LNCaP clone FGC (cell line): ENCODE measurements at regions not wholly inside any gene's neighbourhood (a gene's known extent, or its start where the extent isn't known, plus 50 kb on each side); places are given as distances from the start of the nearest gene placed in this dataset.

Source experiments
- DNase-seq: peaks from one replicate; pipeline ENCODE4 v3.0.0-alpha.2; 2011; ENCODE audit warnings: low read depth
- H3K4me3 ChIP-seq: 2 replicates; pipeline ENCODE4 v1.5.1; 2011; ENCODE audit warnings: mild to moderate bottlenecking, low read depth, low read length, control low read depth
- TF ChIP-seq, protein P1 (sequence below): IDR thresholded peaks from 2 replicates; pipeline ENCODE4 v1.5.1; 2012; ENCODE audit warnings: mild to moderate bottlenecking; ENCODE audit not compliant: control insufficient read depth, insufficient read depth; ENCODE audit errors: extremely low read depth

- no peak for DNase-seq
- TF ChIP-seq, protein P1, sequence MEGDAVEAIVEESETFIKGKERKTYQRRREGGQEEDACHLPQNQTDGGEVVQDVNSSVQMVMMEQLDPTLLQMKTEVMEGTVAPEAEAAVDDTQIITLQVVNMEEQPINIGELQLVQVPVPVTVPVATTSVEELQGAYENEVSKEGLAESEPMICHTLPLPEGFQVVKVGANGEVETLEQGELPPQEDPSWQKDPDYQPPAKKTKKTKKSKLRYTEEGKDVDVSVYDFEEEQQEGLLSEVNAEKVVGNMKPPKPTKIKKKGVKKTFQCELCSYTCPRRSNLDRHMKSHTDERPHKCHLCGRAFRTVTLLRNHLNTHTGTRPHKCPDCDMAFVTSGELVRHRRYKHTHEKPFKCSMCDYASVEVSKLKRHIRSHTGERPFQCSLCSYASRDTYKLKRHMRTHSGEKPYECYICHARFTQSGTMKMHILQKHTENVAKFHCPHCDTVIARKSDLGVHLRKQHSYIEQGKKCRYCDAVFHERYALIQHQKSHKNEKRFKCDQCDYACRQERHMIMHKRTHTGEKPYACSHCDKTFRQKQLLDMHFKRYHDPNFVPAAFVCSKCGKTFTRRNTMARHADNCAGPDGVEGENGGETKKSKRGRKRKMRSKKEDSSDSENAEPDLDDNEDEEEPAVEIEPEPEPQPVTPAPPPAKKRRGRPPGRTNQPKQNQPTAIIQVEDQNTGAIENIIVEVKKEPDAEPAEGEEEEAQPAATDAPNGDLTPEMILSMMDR: no peak
Observed at GRCh38 chr5:159419576-159419975, 89.3 kb upstream of the IL12B start.

GRCh38 chr5:159420940-159421339 lies 90.7 kb upstream of the IL12B start:
- TF ChIP-seq, protein P1: no peak
- no peak for DNase-seq

More at GRCh38 chr5:159419576-159419975, 89.3 kb upstream of the IL12B start:
- H3K4me3 ChIP-seq: no peak overlapping the region

DNA sequence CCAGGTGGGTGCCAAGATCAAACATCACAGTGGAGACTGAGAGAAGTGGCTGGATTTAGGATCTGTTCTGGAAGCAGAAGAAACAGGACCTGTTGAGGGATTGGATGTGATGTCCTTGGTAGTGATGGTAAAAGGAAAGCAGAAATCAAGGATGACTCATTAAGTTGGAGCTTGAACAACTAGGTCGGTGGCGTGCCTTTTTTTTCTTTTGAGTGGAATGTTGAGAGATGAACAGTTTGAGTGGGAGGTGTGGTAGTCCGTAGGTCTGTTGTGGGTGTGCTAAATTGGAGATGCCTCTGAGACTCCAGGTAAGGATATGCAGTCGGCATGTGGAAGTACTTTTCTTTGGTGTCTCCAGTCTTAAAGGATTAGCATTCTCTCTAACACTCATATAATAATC lies 92.1 kb upstream of the IL12B start:
- TF ChIP-seq, protein P1: no peak
- DNase-seq: no peak
- H3K4me3 ChIP-seq: no peak overlapping the region

More at GRCh38 chr5:159420940-159421339, 90.7 kb upstream of the IL12B start:
- H3K4me3 ChIP-seq: no peak overlapping the region

DNA sequence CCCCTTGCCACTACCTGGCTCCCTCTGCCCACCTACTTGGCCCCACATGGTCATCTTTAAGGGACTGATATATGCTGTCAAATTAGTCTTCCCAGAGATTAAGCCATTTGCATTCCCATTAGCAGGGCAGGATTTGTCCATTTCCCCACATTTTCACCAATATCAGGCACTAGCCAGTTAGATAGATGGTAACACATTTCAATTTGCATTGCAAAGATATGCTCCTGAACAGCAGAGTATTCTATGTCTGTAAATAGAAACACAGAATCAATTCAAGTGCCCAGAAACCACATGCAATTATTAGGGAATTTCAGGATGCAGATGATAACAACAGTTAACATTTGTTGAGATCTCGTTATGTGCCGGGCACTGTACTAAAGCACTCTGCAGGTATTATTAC lies 92.6 kb upstream of the IL12B start:
- no peak overlapping the region for H3K4me3 ChIP-seq
- TF ChIP-seq, protein P1: no peak
- no peak for DNase-seq

GRCh38 chr5:159424123-159424522 lies 93.8 kb upstream of the IL12B start:
- H3K4me3 ChIP-seq: no peak overlapping the region
- DNase-seq: no peak
- TF ChIP-seq, protein P1: no peak

DNA sequence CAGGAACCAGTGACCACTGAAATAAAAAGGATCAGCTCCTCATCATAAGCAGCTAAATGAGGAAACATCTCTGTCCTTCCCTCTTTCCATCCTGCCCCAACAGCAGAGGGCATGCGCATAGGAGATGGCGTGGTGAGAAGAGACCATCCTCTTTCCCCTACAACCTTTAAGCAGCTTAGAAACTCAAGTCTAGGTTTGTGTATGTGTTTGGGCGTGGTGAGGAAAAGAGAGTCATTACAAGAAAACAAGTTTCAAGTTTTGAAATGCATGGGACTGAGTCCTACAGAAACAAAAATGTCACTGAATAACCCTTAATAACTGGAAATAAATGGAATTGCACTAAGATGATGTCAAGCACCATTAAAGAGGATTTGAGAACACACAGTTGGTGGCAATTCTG lies 96.4 kb upstream of the IL12B start:
- H3K4me3 ChIP-seq: no peak overlapping the region
- TF ChIP-seq, protein P1: no peak

More for the DNA sequence above, 96.4 kb upstream of the IL12B start:
- DNase-seq: no peak
